ENCODE measurements at regions not wholly inside any gene's neighbourhood (a gene's known extent, or its start where the extent isn't known, plus 50 kb on each side); places are given as distances from the start of the nearest gene placed in this dataset.
A peak's percentile ranks its signal among the peaks of the same experiment; 100 is the strongest.
"Not testable (repeated sequence)": the region's sequence is repeated elsewhere in the genome, so short reads cannot be mapped to it uniquely, and the experiment has no call there.

DNA sequence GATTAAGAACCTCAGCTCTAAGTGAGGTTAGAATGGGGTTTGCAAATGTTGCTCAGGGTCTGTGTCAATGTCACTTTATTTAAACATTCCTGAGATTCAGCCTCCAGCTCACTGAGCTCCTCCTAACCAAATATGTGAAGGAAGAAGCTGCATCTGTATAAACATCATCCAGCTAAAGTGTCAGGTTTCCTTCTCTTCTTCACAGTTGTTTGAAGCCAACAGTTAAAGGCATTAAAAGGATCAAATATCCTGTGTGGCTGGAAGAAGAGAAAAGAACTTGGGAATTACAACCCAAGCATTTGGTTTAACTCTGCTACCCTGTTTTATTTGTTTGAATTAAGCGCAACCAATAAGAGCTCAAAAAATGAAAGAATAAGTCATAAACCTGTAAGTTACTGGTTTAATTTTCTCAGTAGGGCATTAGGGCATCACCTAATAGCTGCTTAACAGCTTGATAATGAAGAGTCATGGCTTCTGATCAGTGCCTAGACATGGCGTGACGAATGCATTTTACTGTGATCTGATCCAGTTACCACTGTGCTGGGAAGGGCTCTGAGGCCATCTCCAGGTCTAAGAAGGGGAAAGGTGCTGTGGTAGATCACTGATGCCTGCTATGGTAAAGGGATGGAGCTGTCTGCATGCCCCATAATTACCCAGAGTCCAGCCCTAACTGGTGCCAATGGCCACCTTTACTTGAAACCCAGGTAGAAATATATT, 165.7 kb upstream of the TSC22D2 start:
- DNase-seq (ENCODE audit: low spot score) = no peak

DNA sequence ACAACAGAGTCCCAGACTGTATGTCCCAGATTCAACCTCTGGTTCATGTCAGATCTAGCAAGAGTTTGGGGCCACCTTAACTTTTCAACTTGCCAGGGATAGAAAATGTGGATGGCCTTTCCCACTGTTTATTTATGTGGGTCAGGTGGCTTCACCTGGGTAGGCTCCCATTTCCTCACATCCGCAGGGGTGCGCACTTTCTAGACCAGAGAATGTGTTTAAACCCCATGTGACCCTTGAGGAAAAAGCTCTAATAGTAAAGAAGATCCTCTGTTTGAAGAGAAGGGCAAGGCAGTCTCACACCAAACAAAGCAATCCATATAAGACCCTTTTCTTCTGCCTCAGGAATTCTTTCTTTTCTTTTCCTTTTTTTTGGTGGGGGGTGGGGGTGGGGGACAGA, 167.2 kb upstream of the TSC22D2 start:
- no peak for DNase-seq (ENCODE audit: low spot score)

DNA sequence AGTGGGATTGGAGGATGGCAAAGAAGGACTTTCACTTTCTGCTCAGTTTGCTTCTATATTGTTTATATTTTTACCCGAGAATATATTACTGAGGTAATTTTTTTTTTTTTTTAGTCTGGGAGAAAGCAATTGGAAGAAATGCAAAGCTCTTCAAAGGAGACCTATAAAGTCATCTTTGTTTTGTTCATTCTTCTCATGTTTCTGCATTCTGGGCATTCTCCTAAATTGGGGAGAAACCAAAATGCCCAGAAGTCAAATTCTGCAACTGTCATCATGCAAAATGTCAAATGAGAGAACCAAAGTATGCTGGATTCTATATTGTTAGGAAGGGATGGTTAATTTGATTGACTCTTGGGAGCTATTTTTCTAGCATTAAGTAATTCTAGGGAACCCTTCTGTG, 168.3 kb upstream of the TSC22D2 start:
- no peak for DNase-seq (ENCODE audit: low spot score)

DNA sequence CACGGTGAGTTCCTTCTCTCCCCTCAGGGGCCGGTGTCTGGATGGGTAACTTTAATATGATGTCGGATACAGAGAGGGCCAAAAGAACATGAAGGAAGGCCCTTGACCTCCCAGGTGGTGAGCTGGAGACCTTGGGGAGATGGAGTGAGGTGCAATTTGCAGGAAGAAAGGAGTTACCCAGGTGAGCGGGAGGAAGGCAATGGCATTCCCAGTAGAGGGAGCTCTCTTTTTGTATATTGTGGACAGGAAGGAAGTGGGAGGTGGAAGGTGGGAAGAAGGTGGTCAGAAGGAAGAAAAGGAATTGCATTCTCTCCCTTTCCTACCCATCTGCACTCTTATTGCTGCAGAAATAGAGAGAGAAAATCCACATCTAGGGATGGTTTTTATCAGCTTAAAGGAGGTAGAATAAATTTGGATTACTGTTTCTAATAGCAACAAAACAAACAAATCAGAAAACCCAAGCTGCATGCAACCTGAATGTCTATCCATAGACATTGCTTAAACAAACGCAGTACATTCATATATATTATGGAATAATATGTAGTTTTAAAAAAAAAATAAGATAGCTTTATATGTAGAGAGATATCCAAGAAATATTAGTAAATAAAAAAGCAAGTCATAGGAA, 169.0 kb upstream of the TSC22D2 start:
- no peak for DNase-seq (ENCODE audit: low spot score)

DNA sequence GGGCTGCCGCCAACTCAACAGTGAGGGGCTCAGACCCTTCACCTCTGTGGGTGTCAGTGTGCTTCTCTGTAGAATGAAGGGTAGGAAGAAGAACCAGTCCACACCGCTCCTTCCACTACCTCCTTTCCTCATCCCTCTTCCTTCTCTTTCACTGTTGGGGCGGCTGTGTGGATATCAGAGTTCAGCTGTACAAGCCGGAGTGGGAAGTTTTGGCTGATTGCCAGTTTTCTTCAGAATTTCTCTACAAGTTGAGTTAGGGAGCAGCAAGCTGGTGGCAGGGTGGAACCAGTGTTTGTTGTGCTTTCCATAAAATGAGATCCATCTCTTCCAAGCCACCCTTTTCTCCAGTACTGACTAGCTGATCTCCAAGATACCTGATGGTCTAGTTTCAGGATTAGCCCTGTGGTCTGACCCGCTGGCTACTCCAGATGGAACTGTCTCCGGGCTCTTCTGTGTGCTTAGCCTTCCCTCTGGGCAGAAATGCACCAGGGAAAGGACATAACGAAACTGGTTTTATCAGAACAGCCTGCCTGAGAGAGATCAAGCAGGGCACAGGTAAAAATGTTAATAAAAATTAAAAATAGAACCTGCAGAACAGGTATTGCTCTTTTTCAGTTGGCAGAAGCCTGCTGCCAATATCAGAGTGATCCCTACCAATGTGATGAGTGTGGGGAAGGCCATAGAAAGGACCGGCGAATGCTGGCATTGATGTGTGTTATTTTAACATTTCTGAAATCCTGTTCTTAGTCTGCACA, 169.9 kb upstream of the TSC22D2 start:
- no peak for DNase-seq (ENCODE audit: low spot score)

DNA sequence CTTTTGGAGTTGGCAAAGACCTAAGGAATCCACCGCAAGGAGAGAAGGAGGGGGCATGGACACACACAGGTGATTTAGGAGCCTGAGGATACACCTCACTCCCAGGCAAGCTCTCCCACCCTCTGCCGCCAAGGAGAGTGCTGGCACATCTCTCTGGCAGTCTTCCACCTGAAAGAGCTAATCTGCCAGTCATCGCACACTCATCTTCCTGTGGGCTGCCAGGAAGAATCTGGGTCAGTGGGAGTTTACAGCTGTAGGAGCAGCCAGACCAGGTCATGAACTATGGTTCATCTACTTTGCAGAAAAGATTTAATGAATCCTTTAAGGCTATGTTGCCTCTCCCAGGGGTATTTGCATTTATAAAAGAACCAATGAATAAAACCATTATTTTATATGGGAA, 170.6 kb upstream of the TSC22D2 start:
- no peak for DNase-seq (ENCODE audit: low spot score)

DNA sequence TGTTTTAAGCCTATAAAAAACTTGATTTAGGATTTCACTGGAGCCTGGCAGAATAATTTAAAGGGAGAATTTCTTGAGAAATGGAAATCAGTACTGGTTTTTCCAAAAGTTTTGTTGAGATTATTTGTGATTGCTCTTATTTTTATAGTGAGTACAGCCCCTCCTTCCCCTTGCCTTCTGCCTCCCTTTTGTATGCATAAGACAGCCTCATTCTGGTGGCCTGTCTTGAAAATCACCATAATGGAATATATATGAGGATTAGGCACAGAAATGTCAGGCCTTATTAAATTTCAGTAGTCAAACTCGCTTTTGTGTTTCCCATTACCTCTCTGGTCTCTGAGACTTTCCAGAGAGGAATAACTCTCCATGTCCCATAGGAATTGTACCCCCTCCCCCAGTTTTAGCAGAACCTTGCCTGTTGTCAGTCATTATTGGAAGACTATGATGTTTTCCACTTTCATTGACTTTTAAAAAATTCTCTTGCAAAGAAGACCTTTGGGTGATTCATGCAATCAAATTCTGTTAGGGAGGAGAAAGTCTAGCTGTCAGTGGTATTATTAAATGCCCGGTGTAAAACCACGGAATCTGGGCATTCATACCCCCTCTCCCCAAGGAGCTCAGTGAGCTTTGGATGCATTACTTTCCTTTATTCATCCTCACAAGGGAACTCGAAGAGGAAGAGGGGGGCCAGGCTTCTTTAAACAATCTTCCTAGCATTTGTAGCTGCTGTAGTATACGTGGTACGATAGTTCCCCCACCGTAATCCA, 171.6 kb upstream of the TSC22D2 start:
- DNase-seq (ENCODE audit: low spot score) = no peak

DNA sequence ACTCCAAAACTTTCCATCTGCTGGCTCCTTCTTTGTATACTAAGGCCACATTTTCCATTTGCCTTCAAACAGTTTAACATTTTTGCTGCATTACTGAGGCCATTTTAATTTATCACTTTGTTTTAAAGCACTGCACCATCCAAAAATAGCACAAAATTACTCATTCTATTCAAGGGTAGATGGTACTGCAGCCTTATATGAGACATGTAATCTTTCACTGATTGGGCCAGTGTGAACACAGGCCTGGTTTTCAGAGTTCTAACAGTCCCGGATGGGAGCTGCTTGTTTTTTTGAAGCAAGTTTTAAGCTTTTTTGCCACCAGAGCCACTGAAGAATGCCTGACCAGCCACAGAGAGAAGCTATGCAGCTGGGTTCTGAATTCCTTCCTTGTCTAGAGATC, 172.3 kb upstream of the TSC22D2 start:
- peak; percentile 70 for DNase-seq (ENCODE audit: low spot score)

DNA sequence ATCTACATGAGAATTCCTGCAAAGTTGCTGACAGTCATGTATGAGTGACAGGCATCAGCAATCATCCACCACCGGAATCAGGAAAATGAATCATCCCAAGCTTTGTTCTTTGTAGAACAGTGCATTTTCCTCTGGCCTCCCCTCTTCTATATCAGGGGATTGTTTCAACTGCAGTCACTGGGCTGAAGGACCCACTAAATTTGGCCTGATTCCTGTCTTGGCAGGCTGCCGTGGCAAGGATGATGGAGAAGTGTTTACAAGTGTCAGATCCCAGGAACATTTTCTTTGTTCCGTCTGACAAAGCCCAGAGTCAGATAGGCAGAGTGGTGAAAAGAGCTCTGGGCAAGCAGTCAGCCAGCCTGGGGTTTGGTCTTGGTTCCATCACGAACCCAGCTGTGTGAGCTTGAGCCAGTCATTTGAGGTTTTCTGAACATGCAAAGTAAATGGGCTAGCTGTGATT, 175.1 kb upstream of the TSC22D2 start:
- DNase-seq (ENCODE audit: low spot score) = peak; percentile 60

DNA sequence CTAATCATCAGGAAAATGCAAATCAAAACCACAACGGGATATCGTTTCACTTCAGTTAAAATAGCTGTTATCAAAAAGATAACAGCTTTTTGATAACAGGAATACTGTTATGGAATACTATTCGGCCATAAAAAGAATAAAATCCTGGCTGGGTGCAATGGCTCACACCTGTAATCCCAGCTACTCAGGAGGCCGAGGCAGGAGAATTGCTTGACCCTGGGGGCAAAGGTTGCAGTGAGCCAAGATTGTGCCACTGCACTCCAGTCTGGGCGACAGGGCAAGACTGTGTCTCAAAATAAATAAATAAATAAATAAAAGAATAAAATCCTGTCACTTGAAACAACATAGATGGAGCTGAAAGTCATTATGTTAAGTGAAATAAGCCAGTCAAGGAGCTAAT, 178.1 kb upstream of the TSC22D2 start:
- DNase-seq (ENCODE audit: low spot score) = no peak

DNA sequence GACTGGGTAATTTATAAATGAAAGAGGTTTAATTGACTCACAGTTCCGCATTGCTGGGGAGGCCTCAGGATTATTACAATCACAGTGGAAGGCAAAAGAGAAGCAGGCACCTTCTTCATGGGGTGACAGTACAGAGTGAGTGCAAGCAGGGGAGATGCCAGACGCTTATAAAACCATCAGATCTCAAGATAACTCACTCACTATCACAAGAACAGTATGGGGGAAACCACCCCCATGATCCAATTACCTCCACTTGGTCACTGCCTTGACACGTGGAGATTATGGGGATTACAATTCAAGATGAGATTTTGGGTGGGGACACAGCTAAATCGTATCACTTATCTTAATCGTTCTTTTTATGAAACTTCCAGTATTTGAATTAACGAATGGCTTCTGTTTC, 179.5 kb upstream of the TSC22D2 start:
- not testable (repeated sequence) for DNase-seq (ENCODE audit: low spot score)

DNA sequence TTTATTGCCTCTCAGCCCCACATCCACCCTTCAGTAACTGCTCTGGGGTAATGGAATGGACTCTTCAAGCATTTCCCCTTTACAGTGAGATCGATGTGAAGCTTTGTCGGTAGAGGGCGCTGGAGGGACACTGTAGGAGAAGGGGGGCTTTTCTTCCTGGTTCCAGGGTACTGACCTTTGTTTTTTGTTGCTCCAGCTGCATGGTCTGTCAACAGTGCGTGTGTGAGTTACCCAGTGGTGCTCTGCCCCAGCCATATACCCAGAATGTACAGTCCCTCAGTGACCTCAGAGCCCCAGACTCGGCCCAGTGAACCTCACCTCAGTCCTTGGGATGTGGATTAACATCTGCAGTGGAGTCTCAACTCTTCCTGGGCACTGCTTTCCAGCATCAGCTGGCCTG, 180.3 kb upstream of the TSC22D2 start:
- DNase-seq (ENCODE audit: low spot score) = peak; percentile 70

DNA sequence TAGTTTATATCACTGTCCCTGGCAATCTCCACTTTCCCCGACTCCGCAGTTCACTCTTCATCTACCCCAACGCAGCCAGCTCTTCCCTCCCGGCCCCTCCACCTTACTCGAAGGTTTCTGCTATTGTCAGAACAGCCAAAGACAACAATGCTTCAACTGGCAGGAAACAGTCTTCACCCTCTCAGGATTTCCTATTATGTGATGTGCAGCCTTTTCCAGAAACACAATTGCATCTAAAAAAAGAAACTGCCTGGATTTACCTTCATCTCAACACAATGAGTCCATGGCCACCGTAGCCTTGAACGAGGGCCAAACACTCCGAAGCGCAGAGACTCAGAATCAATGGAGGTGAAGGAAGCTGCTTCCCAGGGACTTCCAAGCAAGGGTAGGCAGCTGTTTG, 182.1 kb upstream of the TSC22D2 start:
- no peak for DNase-seq (ENCODE audit: low spot score)

DNA sequence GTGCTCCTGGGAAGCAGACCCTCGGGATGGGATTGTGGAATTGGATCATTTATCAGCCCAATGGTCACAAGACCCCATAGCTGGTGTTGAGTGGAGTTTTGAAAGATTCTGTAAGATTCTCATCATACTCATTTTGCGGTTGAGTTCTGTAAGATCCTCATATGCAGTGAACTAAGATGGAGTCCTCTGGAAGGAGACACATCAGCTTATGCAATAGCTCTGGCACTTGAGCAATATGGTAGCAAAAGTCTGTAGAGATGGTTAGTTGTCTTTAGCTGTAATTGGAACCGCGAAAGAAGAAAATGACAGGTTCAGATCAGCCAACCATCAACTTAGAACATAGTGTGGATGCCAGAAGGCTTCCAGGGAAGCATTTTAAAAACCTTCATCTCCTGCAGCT, 184.5 kb upstream of the TSC22D2 start:
- no peak for DNase-seq (ENCODE audit: low spot score)

DNA sequence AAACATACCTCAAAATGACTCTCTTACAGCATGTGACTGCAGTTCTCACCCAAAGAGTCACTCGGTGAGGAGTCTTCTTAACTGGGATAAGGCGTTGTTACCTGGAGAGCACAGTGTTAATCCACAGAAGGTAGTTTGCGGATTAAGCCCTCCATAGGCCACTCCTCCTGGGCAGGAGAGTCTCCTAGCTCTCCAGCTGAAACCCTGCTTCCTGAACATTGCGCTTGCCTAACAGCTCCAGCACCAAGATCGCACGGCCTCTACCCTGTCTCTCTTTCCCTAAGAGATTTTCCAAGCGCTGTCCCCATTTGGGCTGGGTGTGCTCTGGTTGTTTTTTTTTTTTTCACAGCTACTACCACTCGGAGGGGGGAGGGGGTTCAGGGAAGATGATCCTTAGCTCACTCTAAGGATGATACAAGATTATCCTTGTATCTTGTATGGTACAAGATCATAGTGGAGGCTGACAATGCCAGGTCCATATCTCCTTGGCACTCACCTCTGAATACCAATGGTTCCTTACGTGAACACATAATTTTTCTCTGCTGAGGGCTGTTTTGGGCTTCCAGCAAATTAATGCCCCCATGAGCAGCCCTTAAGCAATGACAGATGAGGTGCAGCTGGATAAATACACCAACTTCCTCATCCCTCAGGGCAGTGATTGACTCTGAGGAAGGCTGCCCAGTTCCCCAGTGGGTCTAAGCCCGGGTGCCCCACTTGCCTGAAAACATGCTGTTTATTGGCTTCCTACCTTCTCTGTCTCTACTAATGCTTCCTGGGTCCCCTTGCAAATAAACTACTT, 185.2 kb upstream of the TSC22D2 start:
- no peak for DNase-seq (ENCODE audit: low spot score)

DNA sequence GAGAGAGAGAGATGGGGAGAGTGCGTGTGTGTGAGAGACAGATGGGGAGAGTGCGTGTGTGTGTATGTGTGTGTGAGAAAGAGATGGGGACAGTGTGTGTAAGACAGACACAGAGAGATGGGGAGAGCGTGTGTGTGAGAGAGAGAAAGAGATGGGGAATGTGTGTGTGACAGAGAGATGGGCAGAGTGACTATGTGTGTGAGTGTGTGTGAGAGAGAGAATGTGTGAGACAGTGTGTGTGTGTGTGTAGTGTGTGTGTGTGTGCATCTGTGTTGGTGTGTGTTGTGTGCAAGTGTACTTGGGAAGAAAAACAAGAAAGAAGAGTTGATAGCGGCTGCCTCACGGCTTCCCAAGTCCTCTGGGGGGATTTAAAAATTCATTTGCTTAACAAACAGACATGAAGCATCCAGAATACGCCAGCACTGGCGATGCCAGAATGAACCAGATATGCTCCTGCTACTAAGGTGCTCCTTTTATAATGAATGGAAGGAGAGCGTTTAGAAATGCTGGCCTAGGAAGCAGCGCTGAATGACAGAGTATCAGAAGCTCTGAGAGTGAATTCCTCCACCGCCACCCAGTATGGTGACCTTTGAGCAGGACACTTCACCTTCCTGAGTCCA, 186.1 kb upstream of the TSC22D2 start:
- DNase-seq (ENCODE audit: low spot score) = no peak

DNA sequence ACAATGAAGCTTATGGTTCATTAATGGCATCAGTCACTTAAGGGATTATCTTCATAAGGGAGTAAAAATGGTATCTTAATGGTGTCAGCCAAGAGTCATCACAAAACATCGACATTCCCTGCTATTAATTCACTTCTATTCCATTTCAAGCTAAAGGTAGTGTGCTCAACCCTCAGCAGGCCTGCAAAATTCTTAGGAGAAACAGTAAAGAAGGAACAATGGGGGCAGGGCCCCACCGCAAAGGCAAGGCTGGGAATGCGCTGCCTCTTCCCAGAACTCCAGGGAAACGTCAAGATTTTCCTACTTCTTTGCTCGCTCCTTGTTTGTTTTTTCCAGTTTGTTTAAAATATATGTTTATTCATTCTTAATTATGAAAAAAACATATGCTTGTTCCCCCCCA, 187.3 kb upstream of the TSC22D2 start:
- peak; percentile 30 for DNase-seq (ENCODE audit: low spot score)

DNA sequence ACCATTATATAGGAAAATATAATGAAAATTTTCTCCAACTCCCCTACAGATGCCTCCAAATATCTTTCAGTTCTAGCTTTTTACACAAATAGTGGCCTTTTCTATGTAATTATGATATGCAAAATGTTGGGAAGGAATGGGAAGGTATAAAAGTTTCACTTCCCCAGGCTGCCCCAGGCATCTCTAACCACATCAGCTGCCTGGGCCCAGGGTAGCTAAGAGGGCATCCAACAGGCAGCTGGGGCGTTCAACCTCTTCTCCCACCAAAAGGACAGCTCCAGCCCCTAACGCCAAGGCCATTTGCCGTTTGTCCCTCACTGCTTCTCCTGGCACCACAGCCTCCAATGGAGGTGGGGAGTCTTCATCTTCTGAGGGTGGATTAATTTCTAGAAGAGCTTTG, 188.1 kb upstream of the TSC22D2 start:
- DNase-seq (ENCODE audit: low spot score) = no peak

DNA sequence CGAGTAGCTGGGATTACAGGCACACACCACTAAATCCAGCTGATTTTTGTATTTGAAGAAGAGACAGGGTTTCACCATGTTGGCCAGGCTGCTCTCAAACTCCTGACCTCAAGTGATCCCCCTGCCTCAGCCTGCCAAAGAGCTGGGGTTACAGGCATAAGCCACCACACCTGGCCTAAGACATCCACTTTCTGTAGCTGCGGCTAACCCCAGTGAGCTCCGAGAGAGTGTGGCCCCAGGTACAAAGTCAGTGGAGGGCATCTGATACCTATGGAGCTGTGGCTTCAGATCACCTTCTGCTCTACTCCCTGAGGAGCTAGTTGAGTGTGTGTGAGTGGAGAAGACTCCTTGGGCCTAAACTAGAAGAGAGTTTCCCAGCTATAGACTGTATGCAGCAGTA, 189.3 kb upstream of the TSC22D2 start:
- DNase-seq (ENCODE audit: low spot score) = no peak

DNA sequence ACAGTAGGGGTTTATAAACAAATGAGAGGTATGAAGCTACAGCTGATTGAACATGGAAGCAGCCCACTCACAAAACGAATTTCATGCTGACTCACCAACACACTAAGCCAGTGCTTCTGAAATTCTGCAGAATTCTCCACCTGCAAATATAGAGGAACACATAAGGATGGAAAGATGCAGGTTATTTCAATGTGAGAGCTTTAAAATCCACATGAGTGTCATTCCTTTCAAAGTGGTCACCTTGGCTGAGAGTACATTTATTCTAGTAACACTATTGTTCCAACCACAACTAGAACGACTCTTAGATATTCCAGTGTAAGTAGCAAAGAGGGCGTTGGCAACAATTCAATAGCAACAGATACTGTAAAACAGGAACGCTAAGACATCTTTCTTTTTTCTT, 189.9 kb upstream of the TSC22D2 start:
- no peak for DNase-seq (ENCODE audit: low spot score)

DNA sequence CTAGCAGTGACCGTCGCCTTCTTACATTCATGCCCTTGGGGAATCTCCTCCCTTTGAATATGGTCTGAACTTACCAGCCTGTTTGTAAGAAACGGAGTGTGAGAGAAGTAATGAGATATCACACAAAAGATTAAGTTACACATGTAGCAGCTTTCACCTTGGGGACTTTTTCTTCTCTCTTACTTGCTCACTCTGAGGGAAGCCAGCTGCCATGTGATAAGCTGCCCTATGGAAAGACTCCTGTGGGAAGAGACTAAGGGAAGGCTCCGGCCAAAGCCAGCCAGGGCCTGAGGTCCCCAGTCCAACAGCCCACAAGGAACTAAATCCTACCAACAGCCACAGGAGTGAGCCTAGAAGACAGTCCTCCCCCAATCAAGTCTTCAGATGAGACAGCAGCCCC, 190.4 kb upstream of the TSC22D2 start:
- no peak for DNase-seq (ENCODE audit: low spot score)

All from AG20443 (cell line).